ENCODE measurements at regions not wholly inside any gene's neighbourhood (a gene's known extent, or its start where the extent isn't known, plus 50 kb on each side); places are given as distances from the start of the nearest gene placed in this dataset.

DNA sequence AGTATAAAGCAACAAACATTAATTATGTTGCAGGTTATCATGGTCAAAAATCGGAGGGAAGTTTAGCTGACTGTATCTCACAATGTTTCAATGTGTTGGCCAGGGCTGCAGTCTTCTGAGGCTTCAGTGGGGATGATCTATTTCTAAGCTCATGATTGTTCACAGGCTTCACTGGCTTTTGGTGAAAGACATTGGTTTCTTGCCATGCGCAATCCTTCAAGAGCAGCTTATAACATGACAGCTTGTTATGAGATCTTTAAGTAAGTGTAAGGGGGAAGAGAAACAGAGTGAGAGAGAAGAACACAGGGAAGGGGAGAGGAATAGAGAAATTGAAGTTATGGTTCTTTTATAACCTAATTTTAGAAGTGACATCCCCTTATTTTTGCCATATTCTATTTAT lies 385.9 kb upstream of the CHD1 start:
- Mint-ChIP-seq H3K27ac (no peak overlapping the region), H3K9me3 (no peaks in the 10 kb centered on the region), H3K36me3 (no peaks in the 10 kb centered on the region), H3K4me1 (no peaks in the 10 kb centered on the region), H3K27me3 (ENCODE audit: low read depth) (no peaks in the 10 kb centered on the region), H3K4me3 (no peak overlapping the region)
- POLR2A ChIA-PET: no interaction called here
- TF ChIP-seq, protein P1, sequence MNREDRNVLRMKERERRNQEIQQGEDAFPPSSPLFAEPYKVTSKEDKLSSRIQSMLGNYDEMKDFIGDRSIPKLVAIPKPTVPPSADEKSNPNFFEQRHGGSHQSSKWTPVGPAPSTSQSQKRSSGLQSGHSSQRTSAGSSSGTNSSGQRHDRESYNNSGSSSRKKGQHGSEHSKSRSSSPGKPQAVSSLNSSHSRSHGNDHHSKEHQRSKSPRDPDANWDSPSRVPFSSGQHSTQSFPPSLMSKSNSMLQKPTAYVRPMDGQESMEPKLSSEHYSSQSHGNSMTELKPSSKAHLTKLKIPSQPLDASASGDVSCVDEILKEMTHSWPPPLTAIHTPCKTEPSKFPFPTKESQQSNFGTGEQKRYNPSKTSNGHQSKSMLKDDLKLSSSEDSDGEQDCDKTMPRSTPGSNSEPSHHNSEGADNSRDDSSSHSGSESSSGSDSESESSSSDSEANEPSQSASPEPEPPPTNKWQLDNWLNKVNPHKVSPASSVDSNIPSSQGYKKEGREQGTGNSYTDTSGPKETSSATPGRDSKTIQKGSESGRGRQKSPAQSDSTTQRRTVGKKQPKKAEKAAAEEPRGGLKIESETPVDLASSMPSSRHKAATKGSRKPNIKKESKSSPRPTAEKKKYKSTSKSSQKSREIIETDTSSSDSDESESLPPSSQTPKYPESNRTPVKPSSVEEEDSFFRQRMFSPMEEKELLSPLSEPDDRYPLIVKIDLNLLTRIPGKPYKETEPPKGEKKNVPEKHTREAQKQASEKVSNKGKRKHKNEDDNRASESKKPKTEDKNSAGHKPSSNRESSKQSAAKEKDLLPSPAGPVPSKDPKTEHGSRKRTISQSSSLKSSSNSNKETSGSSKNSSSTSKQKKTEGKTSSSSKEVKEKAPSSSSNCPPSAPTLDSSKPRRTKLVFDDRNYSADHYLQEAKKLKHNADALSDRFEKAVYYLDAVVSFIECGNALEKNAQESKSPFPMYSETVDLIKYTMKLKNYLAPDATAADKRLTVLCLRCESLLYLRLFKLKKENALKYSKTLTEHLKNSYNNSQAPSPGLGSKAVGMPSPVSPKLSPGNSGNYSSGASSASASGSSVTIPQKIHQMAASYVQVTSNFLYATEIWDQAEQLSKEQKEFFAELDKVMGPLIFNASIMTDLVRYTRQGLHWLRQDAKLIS (CRISPR knock-in tag; IDR thresholded peaks at IDR 0.05; ENCODE audit: borderline replicate concordance): no peak
- no peak for TF ChIP-seq PRRX2 (CRISPR knock-in tag; IDR thresholded peaks at IDR 0.05)
- no peak for TF ChIP-seq ZBTB21 (CRISPR knock-in tag; IDR thresholded peaks at IDR 0.05; ENCODE audit: borderline replicate concordance)
- no peak for TF ChIP-seq NR1H2 (CRISPR knock-in tag; IDR thresholded peaks at IDR 0.05)
- no peak for TF ChIP-seq OVOL2 (CRISPR knock-in tag; IDR thresholded peaks at IDR 0.05; ENCODE audit: borderline replicate concordance)
- TF ChIP-seq JAZF1 (CRISPR knock-in tag; IDR thresholded peaks at IDR 0.05): no peak
- no peak for TF ChIP-seq FOXP1 (CRISPR knock-in tag; IDR thresholded peaks at IDR 0.05; ENCODE audit: borderline replicate concordance)
- TF ChIP-seq, protein P2, sequence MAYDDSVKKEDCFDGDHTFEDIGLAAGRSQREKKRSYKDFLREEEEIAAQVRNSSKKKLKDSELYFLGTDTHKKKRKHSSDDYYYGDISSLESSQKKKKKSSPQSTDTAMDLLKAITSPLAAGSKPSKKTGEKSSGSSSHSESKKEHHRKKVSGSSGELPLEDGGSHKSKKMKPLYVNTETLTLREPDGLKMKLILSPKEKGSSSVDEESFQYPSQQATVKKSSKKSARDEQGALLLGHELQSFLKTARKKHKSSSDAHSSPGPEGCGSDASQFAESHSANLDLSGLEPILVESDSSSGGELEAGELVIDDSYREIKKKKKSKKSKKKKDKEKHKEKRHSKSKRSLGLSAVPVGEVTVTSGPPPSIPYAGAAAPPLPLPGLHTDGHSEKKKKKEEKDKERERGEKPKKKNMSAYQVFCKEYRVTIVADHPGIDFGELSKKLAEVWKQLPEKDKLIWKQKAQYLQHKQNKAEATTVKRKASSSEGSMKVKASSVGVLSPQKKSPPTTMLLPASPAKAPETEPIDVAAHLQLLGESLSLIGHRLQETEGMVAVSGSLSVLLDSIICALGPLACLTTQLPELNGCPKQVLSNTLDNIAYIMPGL (CRISPR knock-in tag; IDR thresholded peaks at IDR 0.05): no peak
- no peak for TF ChIP-seq ZNF416 (CRISPR knock-in tag; IDR thresholded peaks at IDR 0.05)
- TF ChIP-seq NFYB (CRISPR knock-in tag; conservative IDR thresholded peaks at IDR 0.05; ENCODE audit: low read depth): no peak
- TF ChIP-seq GTF2I (CRISPR knock-in tag; conservative IDR thresholded peaks at IDR 0.05): no peak
- TF ChIP-seq SMAD3 (CRISPR knock-in tag; IDR thresholded peaks at IDR 0.05; ENCODE audit: borderline replicate concordance): no peak
- DNase-seq (ENCODE audit: low spot score): no peak
- no peak for ATAC-seq
- CTCF ChIA-PET: interaction anchor here (0.5 to 0.6 kb wide), 2 partner anchors 210 kb away, joined by 3 to 4 read pairs; no protein-coding TSS in a partner anchor

DNA sequence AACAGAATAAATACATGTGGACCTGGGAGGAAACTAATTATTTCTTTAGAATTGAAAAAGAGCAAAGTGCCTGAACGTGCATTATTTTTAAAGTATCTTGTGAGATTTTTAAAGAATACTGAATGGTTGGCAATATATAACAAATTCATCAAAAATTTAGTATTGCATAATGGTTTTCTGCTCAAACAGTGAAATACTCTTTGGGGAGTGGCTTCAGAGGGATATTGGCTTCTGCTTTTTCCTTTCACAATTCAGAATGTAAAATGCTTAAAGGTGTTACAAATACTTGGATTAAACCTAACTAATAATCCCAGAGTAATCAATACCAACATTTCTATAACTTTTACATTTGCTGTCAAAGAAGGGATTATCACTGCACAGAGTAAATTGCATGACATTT lies 379.3 kb upstream of the CHD1 start:
- Mint-ChIP-seq H3K27ac (no peak overlapping the region), H3K36me3 (no peaks in the 10 kb centered on the region)
- TF ChIP-seq RELA (CRISPR knock-in tag; IDR thresholded peaks at IDR 0.05; ENCODE audit: borderline replicate concordance): no peak
- no peak for TF ChIP-seq ETV6 (CRISPR knock-in tag; IDR thresholded peaks at IDR 0.05)
- TF ChIP-seq, protein P3, sequence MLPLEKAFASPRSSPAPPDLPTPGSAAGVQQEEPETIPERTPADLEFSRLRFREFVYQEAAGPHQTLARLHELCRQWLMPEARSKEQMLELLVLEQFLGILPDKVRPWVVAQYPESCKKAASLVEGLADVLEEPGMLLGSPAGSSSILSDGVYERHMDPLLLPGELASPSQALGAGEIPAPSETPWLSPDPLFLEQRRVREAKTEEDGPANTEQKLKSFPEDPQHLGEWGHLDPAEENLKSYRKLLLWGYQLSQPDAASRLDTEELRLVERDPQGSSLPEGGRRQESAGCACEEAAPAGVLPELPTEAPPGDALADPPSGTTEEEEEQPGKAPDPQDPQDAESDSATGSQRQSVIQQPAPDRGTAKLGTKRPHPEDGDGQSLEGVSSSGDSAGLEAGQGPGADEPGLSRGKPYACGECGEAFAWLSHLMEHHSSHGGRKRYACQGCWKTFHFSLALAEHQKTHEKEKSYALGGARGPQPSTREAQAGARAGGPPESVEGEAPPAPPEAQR (CRISPR knock-in tag; IDR thresholded peaks at IDR 0.05): no peak
- TF ChIP-seq KAT7 (CRISPR knock-in tag; IDR thresholded peaks at IDR 0.05; ENCODE audit: borderline replicate concordance): no peak
- TF ChIP-seq GABPB1 (CRISPR knock-in tag; IDR thresholded peaks at IDR 0.05): no peak
- TF ChIP-seq JUN (CRISPR knock-in tag; IDR thresholded peaks at IDR 0.05): no peak
- TF ChIP-seq, protein P4, sequence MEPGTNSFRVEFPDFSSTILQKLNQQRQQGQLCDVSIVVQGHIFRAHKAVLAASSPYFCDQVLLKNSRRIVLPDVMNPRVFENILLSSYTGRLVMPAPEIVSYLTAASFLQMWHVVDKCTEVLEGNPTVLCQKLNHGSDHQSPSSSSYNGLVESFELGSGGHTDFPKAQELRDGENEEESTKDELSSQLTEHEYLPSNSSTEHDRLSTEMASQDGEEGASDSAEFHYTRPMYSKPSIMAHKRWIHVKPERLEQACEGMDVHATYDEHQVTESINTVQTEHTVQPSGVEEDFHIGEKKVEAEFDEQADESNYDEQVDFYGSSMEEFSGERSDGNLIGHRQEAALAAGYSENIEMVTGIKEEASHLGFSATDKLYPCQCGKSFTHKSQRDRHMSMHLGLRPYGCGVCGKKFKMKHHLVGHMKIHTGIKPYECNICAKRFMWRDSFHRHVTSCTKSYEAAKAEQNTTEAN (CRISPR knock-in tag; IDR thresholded peaks at IDR 0.05): no peak
- TF ChIP-seq, protein P5, sequence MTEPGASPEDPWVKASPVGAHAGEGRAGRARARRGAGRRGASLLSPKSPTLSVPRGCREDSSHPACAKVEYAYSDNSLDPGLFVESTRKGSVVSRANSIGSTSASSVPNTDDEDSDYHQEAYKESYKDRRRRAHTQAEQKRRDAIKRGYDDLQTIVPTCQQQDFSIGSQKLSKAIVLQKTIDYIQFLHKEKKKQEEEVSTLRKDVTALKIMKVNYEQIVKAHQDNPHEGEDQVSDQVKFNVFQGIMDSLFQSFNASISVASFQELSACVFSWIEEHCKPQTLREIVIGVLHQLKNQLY (CRISPR knock-in tag; IDR thresholded peaks at IDR 0.05): no peak
- TF ChIP-seq HMGA2 (CRISPR knock-in tag; IDR thresholded peaks at IDR 0.05): no peak
- TF ChIP-seq SP1 (CRISPR knock-in tag; conservative IDR thresholded peaks at IDR 0.05): no peak
- TF ChIP-seq ZNF219 (CRISPR knock-in tag; IDR thresholded peaks at IDR 0.05; ENCODE audit: borderline replicate concordance): no peak

More for the DNA sequence above, 379.3 kb upstream of the CHD1 start:
- Mint-ChIP-seq H3K9me3 (no peaks in the 10 kb centered on the region), H3K27me3 (ENCODE audit: low read depth) (no peaks in the 10 kb centered on the region), H3K4me1 (no peaks in the 10 kb centered on the region), H3K4me3 (no peak overlapping the region)
- DNase-seq (ENCODE audit: low spot score) (no peak), ATAC-seq (no peak)
- CTCF ChIA-PET: no interaction called here
- POLR2A ChIA-PET: no interaction called here

Data from WTC11 (cell line).